GM19395 (cell line): ENCODE measurements at regions not wholly inside any gene's neighbourhood (a gene's known extent, or its start where the extent isn't known, plus 50 kb on each side); places are given as distances from the start of the nearest gene placed in this dataset.
"Not testable (repeated sequence)": the region's sequence is repeated elsewhere in the genome, so short reads cannot be mapped to it uniquely, and the experiment has no call there.

ENCODE experiments used
- ATAC-seq: cut with Tn5 transposase; IDR thresholded peaks from one replicate; pipeline ENCODE4 v1.9.1; 2021; ENCODE audit warnings: mild to moderate bottlenecking, moderate library complexity; ENCODE audit not compliant: unreplicated experiment

DNA sequence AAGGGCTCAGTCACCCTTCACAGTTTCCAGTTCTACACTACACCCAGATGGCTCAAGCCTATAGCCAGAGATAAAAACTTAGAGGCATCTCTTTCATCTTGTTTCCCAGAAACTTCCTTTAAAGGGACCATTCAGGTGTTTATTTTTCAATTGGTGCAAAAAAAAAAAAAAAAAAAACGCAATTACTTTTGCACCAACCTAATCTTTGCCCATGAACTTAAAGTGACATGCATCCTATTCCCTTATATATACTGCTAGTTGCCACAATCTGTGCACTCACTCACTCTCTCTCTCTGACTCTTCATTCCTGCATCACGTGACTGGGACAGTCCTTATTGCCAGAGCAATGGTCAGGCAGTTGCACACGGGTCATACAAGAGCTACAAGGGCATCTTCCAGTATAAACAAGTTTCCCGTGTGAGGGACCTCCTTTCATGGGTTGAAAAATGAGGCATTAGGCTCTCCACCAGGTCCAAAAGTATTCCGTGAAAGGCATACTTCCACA lies 789.4 kb downstream of the EPHA4 start:
- no peak for ATAC-seq

DNA sequence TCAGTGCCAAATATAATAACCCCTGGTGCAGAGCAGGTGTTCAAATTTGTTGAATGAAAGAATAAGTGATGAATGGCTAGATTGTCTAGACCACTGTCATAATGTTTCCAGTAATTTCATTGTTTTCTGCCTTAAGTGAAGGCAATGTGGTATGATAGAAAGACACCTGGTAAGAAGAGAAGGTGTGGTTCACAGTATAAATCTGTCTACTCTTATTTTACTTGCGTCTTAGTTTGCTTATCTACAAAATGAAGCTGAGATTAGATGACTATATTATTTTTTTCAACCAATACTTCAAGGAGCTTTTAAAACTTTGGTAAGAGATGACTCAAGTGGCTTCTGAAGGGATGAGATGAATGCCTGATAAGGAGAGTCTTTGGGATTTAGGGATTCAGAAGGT lies 788.4 kb downstream of the EPHA4 start:
- ATAC-seq: no peak

DNA sequence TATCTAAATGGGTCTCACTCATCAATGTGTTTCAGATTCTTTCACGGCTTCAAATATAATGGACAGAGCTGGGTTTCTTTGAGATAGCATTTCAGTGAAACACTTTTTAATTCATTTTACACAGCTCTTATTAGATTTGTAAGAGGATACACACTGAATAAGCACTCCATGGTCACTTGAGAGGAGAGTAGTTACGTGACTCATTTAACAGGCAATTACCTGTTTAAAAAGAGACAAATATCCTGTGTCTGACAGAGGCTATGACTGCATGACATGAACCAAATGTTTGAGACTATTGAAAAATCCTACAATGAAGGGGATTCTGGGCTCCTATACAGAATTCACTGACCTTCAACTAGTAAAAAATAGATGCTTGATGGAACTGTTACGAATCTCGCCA lies 786.9 kb downstream of the EPHA4 start:
- no peak for ATAC-seq

DNA sequence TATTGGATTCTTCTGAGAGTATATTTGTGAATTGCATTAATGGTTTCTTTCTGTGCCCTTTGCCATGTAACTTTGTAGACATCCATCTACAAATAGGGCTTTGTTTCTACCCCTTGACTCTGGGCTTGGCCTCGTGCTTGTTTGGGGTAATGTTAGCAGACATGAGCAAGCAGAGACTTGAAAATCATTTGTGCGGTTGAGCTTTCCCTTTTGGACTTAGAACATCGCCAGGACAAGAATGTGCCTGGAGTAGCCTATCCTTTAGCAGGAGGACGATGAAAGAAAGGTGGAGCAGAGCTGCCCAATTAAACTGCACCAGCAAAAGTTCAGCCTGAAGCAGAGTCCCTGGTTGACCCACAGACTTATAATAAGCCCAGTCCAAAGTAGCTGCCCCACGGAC lies 785.9 kb downstream of the EPHA4 start:
- no peak for ATAC-seq

DNA sequence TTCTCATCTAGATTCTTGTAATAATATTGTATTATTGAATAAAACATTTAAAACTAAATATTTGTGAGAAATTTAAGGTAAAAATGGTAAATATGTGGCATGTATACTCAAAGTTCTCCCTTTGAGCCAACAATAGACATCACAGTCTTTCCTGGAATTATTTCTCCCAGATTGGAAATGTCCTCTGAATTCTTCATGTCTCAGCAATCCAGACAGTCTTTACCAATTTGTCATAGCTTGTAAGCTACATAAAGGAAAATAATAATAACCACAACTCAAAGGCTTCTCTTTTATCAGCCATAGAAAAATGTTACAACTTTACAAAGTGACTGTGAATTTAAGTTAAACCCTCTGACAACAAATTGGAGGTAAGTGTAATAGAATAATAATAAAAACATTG lies 784.9 kb downstream of the EPHA4 start:
- no peak for ATAC-seq

DNA sequence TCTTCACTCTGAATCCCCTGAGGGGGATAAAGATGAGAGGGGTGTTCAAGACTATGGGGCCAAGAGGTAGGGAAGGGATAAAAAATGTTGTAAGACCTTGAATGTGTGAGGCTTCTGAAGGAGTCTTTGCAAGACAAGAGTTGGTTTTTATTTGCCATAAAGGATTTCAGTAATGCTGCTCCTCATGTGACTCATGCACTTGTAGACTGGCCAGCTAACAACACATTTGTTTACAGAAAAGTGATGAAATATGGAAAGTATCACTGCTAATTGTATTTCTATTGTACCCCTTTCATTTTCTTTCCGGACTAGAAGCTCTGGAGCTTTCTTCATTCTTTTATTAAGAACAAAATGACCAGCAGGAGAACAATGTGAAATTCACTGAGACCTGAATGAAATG lies 782.1 kb downstream of the EPHA4 start:
- no peak for ATAC-seq

DNA sequence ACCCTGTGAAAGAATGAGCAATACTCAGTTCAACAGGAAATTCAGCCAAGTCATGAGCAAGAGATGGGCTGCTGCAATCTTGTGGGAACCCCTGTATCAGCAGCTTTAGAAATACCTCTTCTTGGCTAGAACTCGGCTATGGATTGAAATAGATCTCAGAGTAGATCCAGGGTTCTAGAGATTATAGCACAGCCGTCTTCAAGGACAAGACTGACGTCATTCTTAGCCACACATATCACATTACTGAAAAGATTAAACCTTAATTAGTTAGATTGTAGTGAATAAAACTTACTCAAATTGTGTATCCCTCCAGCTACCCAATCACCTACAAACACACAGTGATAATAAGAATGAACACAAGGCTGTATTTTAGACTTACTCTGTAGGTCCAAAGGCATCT lies 776.4 kb downstream of the EPHA4 start:
- ATAC-seq: no peak

DNA sequence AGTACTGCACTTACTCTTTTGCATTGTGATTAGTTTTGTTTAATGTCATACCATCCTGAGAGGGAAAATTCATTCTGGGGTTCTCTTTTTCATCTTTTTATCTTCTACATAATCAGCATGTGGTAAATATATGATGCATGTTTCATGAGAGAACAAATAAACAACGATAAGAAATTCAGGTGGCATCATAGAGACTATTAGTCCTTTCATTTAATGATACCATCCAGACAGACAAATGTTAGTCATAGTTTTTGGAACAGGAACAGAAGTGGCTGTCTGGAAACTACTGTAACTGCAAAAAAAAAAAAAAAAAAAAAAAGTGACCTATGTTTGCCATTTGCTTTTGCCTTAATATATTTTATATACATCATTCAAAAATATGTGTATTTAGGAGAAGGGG lies 761.0 kb downstream of the EPHA4 start:
- no peak for ATAC-seq

DNA sequence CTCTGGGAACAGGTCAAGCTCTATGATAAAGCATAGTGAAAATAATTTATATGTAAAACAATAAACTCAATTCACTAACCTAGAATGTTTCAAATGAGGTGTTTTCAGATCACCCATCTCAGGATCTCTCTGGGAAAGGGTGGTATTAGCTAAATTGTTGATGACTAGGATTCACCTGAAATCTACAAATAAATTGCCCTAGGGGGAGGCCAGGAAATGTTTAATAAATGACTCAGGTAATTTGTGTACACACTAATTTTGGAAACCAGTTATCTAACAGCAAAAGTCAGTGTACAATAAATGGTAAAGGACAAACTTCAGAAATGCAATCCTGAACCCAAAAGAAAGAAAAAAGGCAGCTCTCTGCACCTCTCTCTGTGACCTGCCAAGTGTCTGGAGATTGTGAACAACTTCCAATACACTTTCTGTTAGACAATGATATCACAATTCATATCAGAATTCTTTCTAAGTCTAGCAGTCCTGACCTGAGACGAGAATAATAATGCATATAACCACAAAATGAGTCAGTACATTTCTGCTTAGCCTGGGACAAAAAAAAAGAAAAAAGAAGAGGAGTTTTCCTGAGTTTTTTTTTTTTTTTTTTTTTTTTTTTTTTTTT lies 760.0 kb downstream of the EPHA4 start:
- ATAC-seq: no peak

DNA sequence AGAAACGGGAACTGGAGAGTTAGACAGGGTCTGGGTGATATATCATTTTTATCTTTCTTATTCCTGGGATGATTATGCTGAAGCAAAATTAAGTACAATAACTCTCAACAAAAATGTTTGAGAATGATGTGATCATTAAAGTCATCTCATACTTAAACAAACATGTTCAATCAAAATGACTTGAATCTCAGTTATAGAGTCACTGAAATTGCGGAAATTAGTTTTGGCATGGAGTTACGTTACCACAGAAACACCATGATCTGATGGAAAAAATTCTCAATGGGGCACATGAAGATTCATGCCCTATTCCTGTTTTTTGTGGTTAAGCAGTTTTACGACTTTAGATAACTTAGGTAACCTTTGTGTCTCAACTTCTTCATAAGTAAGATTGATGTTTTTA lies 757.7 kb downstream of the EPHA4 start:
- no peak for ATAC-seq

DNA sequence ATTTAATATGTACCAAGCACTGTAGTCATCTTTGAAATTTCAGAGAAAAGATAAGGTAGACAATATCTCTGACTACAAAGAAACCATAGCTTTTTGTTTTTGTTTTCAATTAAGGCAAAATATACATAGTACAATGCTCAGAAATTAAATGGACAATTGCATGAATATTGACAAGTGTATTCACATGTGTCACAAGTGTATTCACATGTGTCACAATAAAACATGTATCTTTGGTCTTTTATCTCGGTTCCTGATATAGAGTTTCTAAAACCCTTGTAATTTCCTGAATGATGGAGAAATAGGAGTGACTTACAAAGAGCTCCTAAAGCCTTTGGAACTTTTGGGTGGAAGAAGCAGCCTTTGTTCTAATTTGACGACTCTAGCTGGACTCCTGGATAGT lies 756.4 kb downstream of the EPHA4 start:
- no peak for ATAC-seq

DNA sequence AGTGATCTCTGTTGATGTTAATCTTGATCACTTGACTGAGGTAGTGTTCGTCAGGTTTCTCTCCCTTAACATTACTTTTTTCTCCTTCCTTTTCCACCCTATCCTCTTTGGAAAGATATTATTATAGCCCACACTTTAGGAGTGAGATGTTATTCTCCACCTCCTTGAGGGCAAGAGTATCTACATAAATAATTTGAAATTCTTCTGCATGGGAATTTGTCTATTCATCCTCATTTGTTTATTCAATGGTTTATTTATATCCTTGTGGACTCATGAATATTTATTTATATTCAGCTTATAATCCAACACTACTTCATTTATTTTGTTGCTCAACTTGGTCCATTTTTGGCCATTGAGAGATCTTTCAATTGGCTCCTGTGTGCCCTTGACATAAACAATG lies 750.4 kb downstream of the EPHA4 start:
- no peak for ATAC-seq

DNA sequence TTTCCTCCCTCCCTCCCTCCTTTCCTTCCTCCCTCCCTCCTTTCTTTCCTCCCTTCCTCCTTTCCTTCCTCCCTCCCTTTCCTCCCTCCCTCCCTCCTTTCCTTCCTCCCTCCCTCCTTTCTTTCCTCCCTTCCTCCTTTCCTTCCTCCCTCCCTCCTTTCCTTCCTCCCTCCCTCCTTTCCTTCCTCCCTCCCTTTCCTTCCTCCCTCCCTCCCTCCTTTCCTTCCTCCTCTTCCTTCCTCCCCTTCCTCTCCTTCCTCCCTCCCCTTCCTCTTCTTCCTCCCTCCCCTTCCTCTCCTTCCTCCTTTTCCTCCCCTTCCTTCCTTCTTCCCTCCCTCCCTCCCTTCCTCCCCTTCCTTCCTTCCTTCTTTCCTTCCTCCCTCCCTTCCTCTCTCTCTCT lies 748.5 kb downstream of the EPHA4 start:
- ATAC-seq: not testable (repeated sequence)

DNA sequence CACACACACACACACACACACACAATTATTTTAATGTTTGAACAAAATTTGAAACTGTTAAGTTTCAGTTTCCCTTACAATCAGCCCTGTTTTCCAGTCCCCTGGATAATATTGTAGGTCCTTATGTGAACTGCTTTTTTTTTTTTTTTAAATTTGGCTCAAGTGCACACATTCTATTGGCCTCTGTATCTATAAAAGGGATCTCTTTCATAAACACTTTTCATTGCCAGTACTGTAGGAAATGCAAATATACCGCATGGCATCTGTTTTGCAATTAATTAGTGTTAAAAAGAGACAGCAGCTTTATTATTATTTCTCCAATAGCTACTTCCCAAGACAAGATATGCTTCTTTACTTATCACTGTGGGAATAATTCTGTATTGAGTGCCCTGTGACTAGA lies 738.7 kb downstream of the EPHA4 start:
- ATAC-seq: no peak

DNA sequence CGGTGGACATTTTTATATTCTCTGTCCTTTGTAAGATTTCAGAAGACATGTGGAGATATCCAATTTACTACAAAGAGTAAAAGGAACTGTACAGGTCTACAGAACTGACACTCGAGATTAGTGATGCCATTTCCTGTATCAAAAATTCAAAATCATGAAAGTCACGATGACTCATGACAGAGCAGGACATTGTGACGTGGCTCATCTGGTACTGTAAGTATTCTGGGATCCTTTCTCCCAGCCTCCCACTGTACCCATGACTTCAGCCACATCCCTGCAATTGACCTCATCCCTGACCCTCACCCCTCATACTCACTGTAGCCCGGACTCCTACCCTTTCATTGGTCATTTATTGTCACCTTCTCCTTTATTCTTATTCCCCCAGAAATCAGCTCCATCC lies 736.5 kb downstream of the EPHA4 start:
- ATAC-seq: no peak

DNA sequence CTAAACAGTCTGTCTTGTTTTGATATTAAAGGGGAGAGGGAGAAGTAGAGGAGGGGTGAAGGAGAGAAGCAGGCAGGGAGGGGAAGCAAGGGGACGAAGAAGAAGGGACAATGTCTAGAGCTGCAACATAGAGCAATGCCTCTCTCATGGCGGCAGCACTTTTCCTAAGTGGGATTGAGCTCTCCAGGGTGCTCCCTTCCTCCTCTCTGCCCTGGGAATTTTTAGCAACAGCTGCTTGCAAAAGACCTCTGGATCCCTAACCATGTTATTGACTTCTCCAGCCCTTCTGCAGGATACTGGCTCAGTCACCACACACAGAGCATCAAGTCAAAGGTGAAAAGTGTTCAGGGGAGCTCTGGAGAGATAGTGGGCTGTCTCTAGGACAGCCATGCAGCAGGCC lies 734.9 kb downstream of the EPHA4 start:
- no peak for ATAC-seq

DNA sequence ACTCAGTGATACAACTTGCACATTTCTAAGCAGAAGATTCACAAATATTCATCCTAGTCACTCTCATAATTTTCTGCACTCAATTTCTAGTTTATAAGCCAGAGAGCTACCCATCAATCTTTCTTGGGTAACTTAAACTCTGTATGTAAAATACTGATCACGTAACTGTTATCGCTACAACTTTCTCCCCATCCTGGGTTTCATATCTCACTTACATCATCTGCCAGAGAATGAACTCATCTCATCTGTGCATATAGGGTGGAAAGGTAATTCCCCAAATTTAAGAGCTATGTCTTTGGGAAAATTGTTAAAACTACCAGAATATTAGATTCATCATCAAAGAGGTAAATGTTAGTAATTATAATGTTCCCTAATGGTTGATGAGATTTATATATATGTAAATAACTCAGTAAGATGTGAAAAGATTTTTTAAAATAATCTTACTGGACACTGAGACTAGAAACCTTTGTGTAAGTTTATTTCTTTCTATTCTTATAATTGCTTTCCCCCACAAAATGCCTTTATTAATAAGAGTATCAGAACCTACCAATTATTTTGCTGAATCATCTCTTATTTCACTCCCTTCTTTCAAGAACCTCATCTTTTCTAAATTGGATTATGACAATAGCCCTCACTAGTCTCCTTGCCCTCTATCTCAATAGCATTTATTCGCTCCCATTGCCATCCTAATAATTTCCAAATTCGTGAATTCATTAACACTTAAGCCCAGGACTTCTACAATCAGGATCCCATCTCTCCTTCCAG lies 729.0 kb downstream of the EPHA4 start:
- ATAC-seq: no peak

DNA sequence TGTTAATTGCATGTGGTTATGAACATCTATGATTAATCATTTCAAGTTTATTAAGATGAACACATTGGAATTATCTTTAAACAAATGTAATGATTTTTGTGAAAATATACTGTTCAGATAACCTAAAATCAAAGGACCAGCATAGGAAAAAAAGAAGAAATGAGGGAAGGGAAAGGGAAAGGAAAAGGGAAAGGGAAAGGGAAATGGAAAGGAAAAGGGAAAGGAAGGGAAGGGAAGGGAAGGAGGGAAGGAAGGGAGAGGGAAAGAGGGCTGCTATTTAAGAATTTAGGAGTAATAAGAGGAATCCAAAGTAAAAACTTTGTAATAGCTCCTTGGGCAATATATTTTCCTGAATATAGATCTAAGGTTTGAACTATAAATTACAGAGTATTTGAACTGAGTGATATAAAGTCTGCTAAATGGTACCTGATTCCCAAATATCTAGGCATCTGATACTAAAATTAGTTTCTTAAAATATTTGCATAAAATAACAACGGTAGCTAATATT lies 726.3 kb downstream of the EPHA4 start:
- no peak for ATAC-seq

DNA sequence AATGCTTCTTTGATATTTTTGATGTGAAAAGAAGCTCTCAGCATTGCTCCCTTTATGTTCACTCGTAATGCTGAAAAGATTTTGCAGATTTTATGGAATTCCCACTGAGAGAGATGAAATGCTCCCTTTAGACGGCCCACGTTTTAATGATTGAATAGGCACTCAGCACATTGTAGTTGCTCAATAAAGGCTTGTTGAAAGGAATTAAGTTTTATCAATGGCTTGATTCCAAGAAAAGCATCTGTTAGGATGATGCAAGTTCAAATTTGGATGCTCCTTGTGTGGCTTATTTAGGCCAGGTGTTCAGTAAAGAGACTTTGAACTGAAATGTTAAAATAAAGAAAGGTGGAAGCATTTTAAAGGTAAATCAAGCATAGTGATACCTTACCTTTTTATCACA lies 725.1 kb downstream of the EPHA4 start:
- ATAC-seq: no peak

DNA sequence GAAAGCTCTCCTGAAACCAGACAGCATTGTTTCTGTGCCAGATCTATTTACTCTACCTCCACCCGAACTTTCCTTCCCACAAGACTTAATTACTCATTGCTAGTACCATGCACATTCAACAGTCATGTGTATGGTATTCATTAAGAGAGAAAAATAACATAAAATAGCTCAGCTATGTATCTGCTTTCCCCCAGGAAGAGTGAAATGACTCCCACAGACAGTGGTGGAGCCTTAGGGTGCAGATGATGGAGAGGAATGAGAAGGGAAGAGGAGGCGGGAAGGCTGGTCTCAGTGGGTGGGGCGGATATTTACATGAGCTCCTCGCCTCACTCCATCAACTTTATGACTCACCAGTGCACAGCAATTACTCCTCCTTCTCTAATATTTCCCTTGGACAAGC lies 724.5 kb downstream of the EPHA4 start:
- no peak for ATAC-seq

DNA sequence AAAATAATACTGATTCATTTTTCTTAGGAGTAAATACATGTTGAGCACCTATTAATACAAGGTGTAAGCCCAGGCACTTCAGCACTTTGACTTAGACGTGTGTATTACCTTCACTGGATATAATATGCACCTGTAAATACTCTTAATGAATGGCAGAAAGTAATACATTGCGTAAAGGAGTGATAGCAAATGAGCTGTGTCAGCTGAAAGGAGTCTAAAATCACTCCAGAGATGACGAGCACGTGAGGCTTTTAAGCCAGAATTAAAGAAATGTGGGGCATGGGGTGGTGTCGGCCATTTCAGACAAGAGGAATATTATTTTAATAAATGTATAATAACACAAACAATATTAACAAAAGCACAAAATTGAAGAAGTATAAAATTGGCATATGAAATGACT lies 722.7 kb downstream of the EPHA4 start:
- ATAC-seq: no peak

DNA sequence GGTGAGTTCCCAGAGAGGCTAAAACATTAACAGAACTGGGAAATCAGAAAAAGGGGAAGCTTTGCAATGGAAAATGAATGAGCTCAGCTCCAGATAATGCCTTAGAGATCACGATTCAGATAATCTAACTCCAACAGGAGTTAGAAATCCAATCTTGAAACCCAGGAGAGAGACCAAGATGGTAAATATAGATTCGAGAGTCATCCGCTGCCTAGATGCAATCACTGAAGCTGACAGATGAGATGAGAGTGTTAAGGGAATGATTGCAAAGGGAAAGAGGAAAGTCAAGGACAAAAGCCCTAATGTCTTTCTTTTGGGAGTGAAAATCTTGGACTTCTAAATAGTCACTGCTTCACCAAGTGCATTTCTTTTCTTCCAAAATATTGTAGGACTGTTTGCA lies 722.0 kb downstream of the EPHA4 start:
- ATAC-seq: no peak

DNA sequence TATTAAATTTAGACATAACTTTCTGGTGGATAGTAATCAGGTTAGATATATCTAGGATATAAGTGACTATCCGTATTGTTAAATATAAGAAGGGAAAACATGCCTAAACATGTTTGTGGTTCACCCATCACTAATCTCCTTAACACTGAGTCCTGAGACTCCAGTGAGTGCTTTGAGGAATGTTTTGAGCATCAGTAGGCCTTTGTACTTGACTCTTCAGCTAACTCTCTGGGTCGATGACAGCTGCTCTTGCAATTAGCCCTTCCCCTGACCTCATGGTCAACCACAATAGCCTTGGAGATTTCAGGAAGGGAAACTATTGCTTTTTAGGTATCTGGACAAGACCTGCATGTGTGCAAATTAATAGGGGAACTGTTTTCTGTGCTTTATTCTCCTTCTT lies 716.8 kb downstream of the EPHA4 start:
- ATAC-seq: no peak
